Astrocyte (in vitro differentiated cells and primary cell): ENCODE measurements at regions not wholly inside any gene's neighbourhood (a gene's known extent, or its start where the extent isn't known, plus 50 kb on each side); places are given as distances from the start of the nearest gene placed in this dataset.

ENCODE experiments used
- DNase-seq: peaks from one replicate; pipeline ENCODE4 v3.0.0-alpha.2; 2010; ENCODE audit warnings: low read depth
- FAIRE-seq: peaks from 2 replicates; lab custom pipeline; 2011; peaks lifted over from hg19 to GRCh38; lab: Jason Lieb, UNC
- H2AFZ ChIP-seq: 2 replicates; pipeline ENCODE4 v1.6.0; 2012; ENCODE audit warnings: low read depth, low read length, inconsistent platforms
- H3K27ac ChIP-seq: 2 replicates; pipeline ENCODE4 v1.5.1; 2011; ENCODE audit warnings: low read depth, low read length, inconsistent platforms
- H3K27me3 ChIP-seq: 2 replicates; pipeline ENCODE4 v1.6.0; 2011; ENCODE audit warnings: low read length, inconsistent platforms; ENCODE audit not compliant: insufficient read depth
- H3K36me3 ChIP-seq: 2 replicates; pipeline ENCODE4 v1.5.1; 2011; ENCODE audit warnings: low read length, inconsistent platforms; ENCODE audit not compliant: insufficient read depth
- H3K4me1 ChIP-seq: 2 replicates; pipeline ENCODE4 v1.5.1; 2011; ENCODE audit warnings: low read length, inconsistent platforms; ENCODE audit not compliant: insufficient read depth
- H3K4me2 ChIP-seq: 2 replicates; pipeline ENCODE4 v1.6.0; 2012; ENCODE audit warnings: low read length, inconsistent platforms
- H3K4me3 ChIP-seq: 2 replicates; pipeline ENCODE4 v1.5.1; 2011; ENCODE audit warnings: low read depth, mild to moderate bottlenecking, low read length, inconsistent platforms; ENCODE audit not compliant: insufficient read depth
- H3K79me2 ChIP-seq: 2 replicates; pipeline ENCODE4 v1.6.0; 2012; ENCODE audit warnings: mild to moderate bottlenecking, low read length, inconsistent platforms; ENCODE audit not compliant: insufficient read depth
- H3K9ac ChIP-seq: 2 replicates; pipeline ENCODE4 v1.6.0; 2012; ENCODE audit warnings: mild to moderate bottlenecking, low read length, inconsistent platforms
- H3K9me3 ChIP-seq: 2 replicates; pipeline ENCODE4 v1.5.1; 2012; ENCODE audit warnings: low read depth, mild to moderate bottlenecking, low read length, inconsistent platforms; ENCODE audit not compliant: insufficient read depth
- H4K20me1 ChIP-seq: 2 replicates; pipeline ENCODE4 v1.6.0; 2012; ENCODE audit warnings: low read length, inconsistent platforms; ENCODE audit not compliant: insufficient read depth
- H3K27ac Mint-ChIP-seq: one replicate; pipeline ENCODE4 v1.8.0; 2021; ENCODE audit warnings: mild to moderate bottlenecking, mixed read lengths; ENCODE audit not compliant: unreplicated experiment
- H3K27me3 Mint-ChIP-seq: one replicate; pipeline ENCODE4 v1.8.0; 2021; ENCODE audit warnings: low read depth, mixed read lengths; ENCODE audit not compliant: unreplicated experiment
- H3K36me3 Mint-ChIP-seq: one replicate; pipeline ENCODE4 v1.8.0; 2021; ENCODE audit warnings: low read depth, mixed read lengths; ENCODE audit not compliant: unreplicated experiment
- H3K4me1 Mint-ChIP-seq: one replicate; pipeline ENCODE4 v1.8.0; 2021; ENCODE audit warnings: low read depth, mixed read lengths; ENCODE audit not compliant: unreplicated experiment
- H3K4me3 Mint-ChIP-seq: one replicate; pipeline ENCODE4 v1.8.0; 2021; ENCODE audit warnings: mild to moderate bottlenecking, moderate library complexity, mixed read lengths; ENCODE audit not compliant: unreplicated experiment
- H3K9me3 Mint-ChIP-seq: one replicate; pipeline ENCODE4 v1.8.0; 2021; ENCODE audit warnings: mild to moderate bottlenecking, mixed read lengths; ENCODE audit not compliant: unreplicated experiment
- CTCF ChIP-seq: IDR thresholded peaks from 2 replicates; pipeline ENCODE4 v1.5.1; 2011; ENCODE audit warnings: low read depth, mild to moderate bottlenecking, inconsistent platforms, low read length, moderate library complexity; ENCODE audit not compliant: insufficient read depth
- EZH2 ChIP-seq: IDR thresholded peaks from 2 replicates; pipeline ENCODE4 v1.6.1; 2012; ENCODE audit warnings: mild to moderate bottlenecking, low read length, inconsistent platforms; ENCODE audit not compliant: insufficient read depth

- Histone ChIP-seq H3K4me1 (no peaks in the 10 kb centered on the region), H3K4me3 (no peak overlapping the region), H2AFZ (no peak overlapping the region), H3K9me3 (no peaks in the 10 kb centered on the region), H3K36me3 (no peaks in the 10 kb centered on the region), H3K27me3 (no peaks in the 10 kb centered on the region), H4K20me1 (no peaks in the 10 kb centered on the region), H3K27ac (no peak overlapping the region), H3K9ac (no peak overlapping the region), H3K4me2 (no peak overlapping the region), H3K79me2 (no peaks in the 10 kb centered on the region)
- FAIRE-seq (no peak), DNase-seq (no peak)
- Mint-ChIP-seq H3K36me3 (no peaks in the 10 kb centered on the region), H3K27ac (no peak overlapping the region), H3K27me3 (no peaks in the 10 kb centered on the region), H3K4me1 (no peaks in the 10 kb centered on the region), H3K9me3 (no peaks in the 10 kb centered on the region), H3K4me3 (no peak overlapping the region)
- TF ChIP-seq EZH2 (no peak), CTCF (no peak)
Measured at GRCh38 chr14:43147485-43147884, 1359.6 kb downstream of the FSCB start.

GRCh38 chr14:43145361-43145760 is 1361.7 kb downstream of the FSCB start:
- no peaks in the 10 kb centered on the region for H3K79me2 ChIP-seq
- H3K4me3 ChIP-seq: no peak overlapping the region
- H3K4me1 Mint-ChIP-seq: no peaks in the 10 kb centered on the region
- H3K4me3 Mint-ChIP-seq: no peak overlapping the region
- TF ChIP-seq EZH2: no peak
- TF ChIP-seq CTCF: no peak
- no peak overlapping the region for H3K27ac ChIP-seq
- no peaks in the 10 kb centered on the region for H3K4me1 ChIP-seq
- FAIRE-seq (no peak), DNase-seq (no peak)
- H3K27me3 ChIP-seq: no peaks in the 10 kb centered on the region
- H3K36me3 Mint-ChIP-seq: no peaks in the 10 kb centered on the region
- no peak overlapping the region for H3K27ac Mint-ChIP-seq
- H3K9me3 Mint-ChIP-seq: no peaks in the 10 kb centered on the region
- no peak overlapping the region for H3K4me2 ChIP-seq
- H3K36me3 ChIP-seq: no peaks in the 10 kb centered on the region
- no peaks in the 10 kb centered on the region for H4K20me1 ChIP-seq
- peaks cover 3% of the 10 kb centered on the region for H3K9me3 ChIP-seq
- H2AFZ ChIP-seq: no peak overlapping the region
- H3K9ac ChIP-seq: no peak overlapping the region
- no peaks in the 10 kb centered on the region for H3K27me3 Mint-ChIP-seq

GRCh38 chr14:43143106-43143505 is 1364.0 kb downstream of the FSCB start:
- H3K27me3 ChIP-seq: no peaks in the 10 kb centered on the region
- Mint-ChIP-seq H3K9me3 (no peaks in the 10 kb centered on the region), H3K27me3 (no peaks in the 10 kb centered on the region), H3K27ac (no peak overlapping the region), H3K4me1 (no peaks in the 10 kb centered on the region), H3K36me3 (no peaks in the 10 kb centered on the region), H3K4me3 (no peak overlapping the region)
- H3K36me3 ChIP-seq: no peaks in the 10 kb centered on the region
- no peaks in the 10 kb centered on the region for H3K79me2 ChIP-seq
- TF ChIP-seq EZH2 (no peak), CTCF (no peak)
- no peaks in the 10 kb centered on the region for H3K4me1 ChIP-seq
- no peak overlapping the region for H2AFZ ChIP-seq
- H3K9me3 ChIP-seq: peaks cover 3% of the 10 kb centered on the region
- FAIRE-seq (no peak), DNase-seq (no peak)
- no peaks in the 10 kb centered on the region for H4K20me1 ChIP-seq
- H3K4me3 ChIP-seq: no peak overlapping the region
- no peak overlapping the region for H3K27ac ChIP-seq
- no peak overlapping the region for H3K4me2 ChIP-seq
- H3K9ac ChIP-seq: no peak overlapping the region
